KMS-11 (cell line): ENCODE measurements at regions not wholly inside any gene's neighbourhood (a gene's known extent, or its start where the extent isn't known, plus 50 kb on each side); places are given as distances from the start of the nearest gene placed in this dataset.

Source experiments
- H2AFZ ChIP-seq: fragments of 200-600 bp; sonication (generic); 2 replicates; pipeline ENCODE4 v1.6.1; 2016; ENCODE audit warnings: antibody characterized with exemption, mixed run types, low read depth
- H3K27ac ChIP-seq: fragments of 200-600 bp; sonication (generic); 2 replicates; pipeline ENCODE4 v1.6.1; 2016; ENCODE audit warnings: mild to moderate bottlenecking, mixed run types
- H3K27me3 ChIP-seq: fragments of 200-600 bp; sonication (generic); 2 replicates; pipeline ENCODE4 v1.6.1; 2017; ENCODE audit warnings: mild to moderate bottlenecking, low read depth, mixed run types, moderate library complexity; ENCODE audit not compliant: insufficient read depth
- H3K36me3 ChIP-seq: fragments of 200-600 bp; sonication (generic); 2 replicates; pipeline ENCODE4 v1.6.1; 2017; ENCODE audit warnings: mild to moderate bottlenecking, mixed run types; ENCODE audit not compliant: insufficient read depth
- H3K4me1 ChIP-seq: fragments of 200-600 bp; sonication (generic); 2 replicates; pipeline ENCODE4 v1.6.1; 2016; ENCODE audit warnings: mild to moderate bottlenecking, low read depth, mixed run types; ENCODE audit not compliant: poor library complexity, severe bottlenecking
- H3K4me2 ChIP-seq: fragments of 200-600 bp; sonication (generic); 2 replicates; pipeline ENCODE4 v1.7.0; 2016; ENCODE audit warnings: mild to moderate bottlenecking, mixed run types
- H3K4me3 ChIP-seq: fragments of 200-600 bp; sonication (generic); IDR thresholded peaks from 2 replicates; pipeline ENCODE4 v1.6.1; 2017; ENCODE audit warnings: low read depth, low read length, mixed read lengths; ENCODE audit not compliant: insufficient read depth
- H3K79me2 ChIP-seq: fragments of 200-600 bp; sonication (generic); 2 replicates; pipeline ENCODE4 v1.6.1; 2016; ENCODE audit warnings: low read depth, mixed run types; ENCODE audit not compliant: insufficient read depth
- H3K9ac ChIP-seq: fragments of 200-600 bp; sonication (generic); 2 replicates; pipeline ENCODE4 v1.6.1; 2016; ENCODE audit warnings: mild to moderate bottlenecking, mixed run types
- H4K20me1 ChIP-seq: fragments of 200-600 bp; sonication (generic); 2 replicates; pipeline ENCODE4 v1.6.1; 2016; ENCODE audit warnings: mild to moderate bottlenecking, mixed run types; ENCODE audit not compliant: insufficient read depth
- CTCF ChIP-seq: fragments of 200-600 bp; sonication (generic); conservative IDR thresholded peaks from 2 replicates; pipeline ENCODE4 v1.6.1; 2017; ENCODE audit warnings: low read depth, mild to moderate bottlenecking, antibody characterized with exemption, low read length, moderate library complexity, mixed read lengths

- Histone ChIP-seq H4K20me1 (no peaks in the 10 kb centered on the region), H3K79me2 (no peaks in the 10 kb centered on the region), H3K9ac (no peak overlapping the region), H3K27me3 (no peaks in the 10 kb centered on the region), H2AFZ (no peak overlapping the region), H3K4me2 (no peak overlapping the region), H3K36me3 (no peaks in the 10 kb centered on the region), H3K27ac (no peak overlapping the region), H3K4me1 (no peaks in the 10 kb centered on the region), H3K4me3 (no peak overlapping the region)
- no peak for TF ChIP-seq CTCF
Measured at GRCh38 chr12:94790370-94790769, 140.0 kb upstream of the TMCC3 start.

GRCh38 chr12:94789510-94790225 lies 139.3 kb upstream of the TMCC3 start:
- no peak overlapping the region for H3K9ac ChIP-seq
- no peak overlapping the region for H2AFZ ChIP-seq
- TF ChIP-seq CTCF, result no peak
- H3K4me1 ChIP-seq, result no peaks in the 10 kb centered on the region
- no peak overlapping the region for H3K4me2 ChIP-seq
- no peak overlapping the region for H3K27ac ChIP-seq
- H3K79me2 ChIP-seq, result no peaks in the 10 kb centered on the region
- H4K20me1 ChIP-seq, result no peaks in the 10 kb centered on the region
- H3K36me3 ChIP-seq, result no peaks in the 10 kb centered on the region
- no peak overlapping the region for H3K4me3 ChIP-seq
- no peaks in the 10 kb centered on the region for H3K27me3 ChIP-seq

- no peak for TF ChIP-seq CTCF
- Histone ChIP-seq H3K36me3 (no peaks in the 10 kb centered on the region), H3K4me1 (no peaks in the 10 kb centered on the region), H2AFZ (no peak overlapping the region), H3K4me3 (no peak overlapping the region), H3K27me3 (no peaks in the 10 kb centered on the region), H3K27ac (no peak overlapping the region), H3K9ac (no peak overlapping the region), H3K79me2 (no peaks in the 10 kb centered on the region), H3K4me2 (no peak overlapping the region), H4K20me1 (no peaks in the 10 kb centered on the region)
Measured at GRCh38 chr12:94788298-94788697, 137.9 kb upstream of the TMCC3 start.

GRCh38 chr12:94786906-94787305 lies 136.5 kb upstream of the TMCC3 start:
- no peak overlapping the region for H3K4me2 ChIP-seq
- H3K27me3 ChIP-seq, result no peaks in the 10 kb centered on the region
- no peaks in the 10 kb centered on the region for H3K4me1 ChIP-seq
- no peak for TF ChIP-seq CTCF
- no peak overlapping the region for H2AFZ ChIP-seq
- H3K36me3 ChIP-seq, result no peaks in the 10 kb centered on the region
- no peak overlapping the region for H3K27ac ChIP-seq
- H3K79me2 ChIP-seq, result no peaks in the 10 kb centered on the region
- no peak overlapping the region for H3K4me3 ChIP-seq
- H4K20me1 ChIP-seq, result no peaks in the 10 kb centered on the region
- H3K9ac ChIP-seq, result no peak overlapping the region
